Endothelial cell of hepatic sinusoid (primary cell): ENCODE measurements at regions not wholly inside any gene's neighbourhood (a gene's known extent, or its start where the extent isn't known, plus 50 kb on each side); places are given as distances from the start of the nearest gene placed in this dataset.
"Not testable (repeated sequence)": the region's sequence is repeated elsewhere in the genome, so short reads cannot be mapped to it uniquely, and the experiment has no call there.

ENCODE experiments used
- in situ Hi-C: cut with HindIII; loops from 2 replicates; pipeline ENCODE4 v1.10.0; 2017; ENCODE audit warnings: low sequenced_read_pairs

DNA sequence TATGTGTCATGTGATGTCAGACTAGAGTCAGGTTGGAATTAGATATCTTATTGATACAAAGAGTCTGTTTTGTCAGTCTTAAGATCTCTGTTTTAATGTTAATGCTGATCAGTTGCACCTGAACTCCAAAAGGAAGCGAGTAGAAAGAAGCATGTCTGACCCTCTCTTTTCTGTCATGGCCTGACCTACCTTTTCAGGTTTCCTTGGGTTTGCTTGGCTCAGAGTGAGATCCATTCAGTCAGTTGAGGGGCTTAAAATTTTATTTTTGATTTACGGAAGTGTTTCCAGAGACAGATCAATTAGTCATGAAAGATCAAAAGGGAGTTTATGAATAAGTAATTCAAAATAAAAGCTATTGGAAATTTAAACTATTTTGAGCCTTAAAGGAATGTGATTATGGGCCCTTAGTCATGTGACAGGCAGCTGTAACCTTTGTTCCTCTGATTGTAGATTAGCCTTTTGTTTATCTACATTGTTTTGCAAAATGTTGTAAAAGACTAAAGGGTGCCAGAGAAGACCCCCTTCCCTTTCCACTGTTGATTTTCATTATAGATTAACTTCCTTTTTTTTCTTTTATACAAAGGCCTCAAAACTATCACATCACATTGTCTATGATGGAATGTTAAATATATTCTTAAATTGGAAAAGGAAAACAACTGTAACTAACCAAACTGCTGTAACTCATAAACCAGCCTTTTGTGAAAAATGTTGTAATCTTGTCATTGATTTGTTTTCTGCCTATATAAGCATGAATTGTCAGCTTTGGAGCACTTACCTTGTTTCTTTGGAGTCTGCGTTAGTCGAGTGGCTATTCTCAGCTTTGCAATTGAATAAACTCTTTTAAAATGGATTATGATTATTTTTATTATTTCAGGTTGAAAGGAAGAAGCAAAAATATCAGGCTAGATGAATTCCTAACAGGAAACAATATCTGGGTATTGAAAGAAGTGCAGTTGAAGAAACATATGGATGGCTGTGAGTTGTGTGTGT, 195.5 kb upstream of the MBL2 start:
- in situ Hi-C loops, result no loop called here

- in situ Hi-C loops, result no loop called here
These were observed 194.3 kb upstream of the MBL2 start for GRCh38 chr10:52966904-52967303.

GRCh38 chr10:52965938-52966401, 193.4 kb upstream of the MBL2 start:
- in situ Hi-C loops, result no loop called here

- in situ Hi-C loops, result no loop called here
These were observed 192.9 kb upstream of the MBL2 start for GRCh38 chr10:52965509-52965908.

- in situ Hi-C loops, result no loop called here
These were observed 188.7 kb upstream of the MBL2 start for GRCh38 chr10:52961323-52961722.

DNA sequence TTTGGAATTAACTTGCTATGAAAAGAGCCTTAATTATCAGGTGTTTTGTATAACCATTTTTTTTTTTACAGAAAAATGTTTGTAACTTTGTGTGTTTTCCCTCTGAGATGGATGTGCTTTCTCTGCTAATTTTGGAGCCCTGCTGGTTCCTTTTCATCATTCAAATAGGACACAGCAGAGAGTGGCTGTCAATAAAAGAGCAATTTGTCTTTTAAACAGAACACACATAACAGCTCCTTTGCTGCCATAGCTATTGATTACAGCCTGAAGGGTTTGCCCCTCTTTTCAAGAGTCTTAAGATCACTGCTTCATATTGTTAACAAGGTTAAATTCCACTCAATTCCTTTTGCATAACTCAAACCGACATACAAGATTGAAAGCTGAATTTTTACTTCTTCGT, 187.2 kb upstream of the MBL2 start:
- in situ Hi-C loops, result no loop called here

DNA sequence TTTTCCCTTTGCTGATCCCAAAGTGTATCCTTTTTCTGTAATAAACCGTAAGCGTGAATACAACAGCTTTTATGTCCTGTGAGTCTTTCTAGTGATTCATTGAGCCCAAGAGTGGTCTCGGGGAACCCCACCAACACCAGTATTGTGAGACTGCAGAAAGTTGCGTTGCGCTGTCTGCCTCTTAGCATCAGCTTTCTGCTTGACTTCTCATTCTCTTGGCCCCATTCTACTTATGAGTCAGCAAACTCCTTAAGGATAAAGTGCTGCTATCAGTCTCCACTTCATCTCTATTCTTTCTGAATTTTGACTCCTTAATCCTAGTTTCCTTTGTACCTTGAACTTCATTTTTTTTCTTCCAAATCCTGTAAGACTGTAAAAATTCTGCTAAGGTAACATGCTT, 184.3 kb upstream of the MBL2 start:
- in situ Hi-C loops, result no loop called here

- in situ Hi-C loops, result no loop called here
These were observed 183.9 kb upstream of the MBL2 start for GRCh38 chr10:52956461-52956860.

- in situ Hi-C loops, result no loop called here
These were observed 182.8 kb upstream of the MBL2 start for GRCh38 chr10:52955337-52955736.

- in situ Hi-C loops, result no loop called here
These were observed 181.8 kb upstream of the MBL2 start for GRCh38 chr10:52954407-52954806.

- in situ Hi-C loops, result no loop called here
These were observed 179.9 kb upstream of the MBL2 start for GRCh38 chr10:52952391-52953055.

DNA sequence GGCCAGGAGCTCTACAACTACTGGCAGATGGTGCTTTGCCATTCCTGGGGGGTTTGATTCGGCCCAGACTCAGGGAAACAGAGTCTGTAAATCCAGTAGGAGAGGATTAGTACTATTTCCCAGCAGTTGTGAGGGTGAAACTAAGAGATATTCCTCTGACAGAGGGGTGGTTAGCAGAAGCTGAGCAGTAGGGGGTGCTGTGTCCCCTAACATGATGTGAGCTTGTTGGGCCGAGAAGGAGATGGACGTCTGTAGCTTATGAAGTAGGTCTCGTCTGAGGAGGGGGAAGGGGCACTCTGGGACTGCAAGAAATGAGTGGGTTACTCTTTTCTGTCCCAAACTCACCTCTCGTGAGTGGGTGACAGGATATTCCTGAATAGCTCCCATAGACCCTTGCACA, 179.2 kb upstream of the MBL2 start:
- in situ Hi-C loops, result no loop called here

DNA sequence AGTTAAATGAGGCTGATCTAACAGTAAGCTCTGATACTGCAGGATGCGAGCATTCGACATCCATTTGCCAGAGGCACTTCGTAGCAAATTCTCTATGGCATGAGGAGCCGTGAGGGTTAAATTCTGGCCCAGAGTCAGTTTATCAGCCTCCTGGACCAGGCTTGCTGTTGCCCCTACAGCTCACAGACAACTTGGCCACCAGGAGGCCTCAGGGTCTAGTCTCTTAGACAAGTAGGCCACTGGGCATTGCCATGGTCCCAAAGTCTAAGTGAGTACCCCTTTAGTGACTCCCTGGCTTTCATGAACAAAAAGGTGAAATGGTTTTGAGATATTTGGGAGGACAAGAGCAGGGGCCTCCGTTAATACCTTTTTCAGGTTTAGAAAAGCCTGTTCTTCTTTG, 178.0 kb upstream of the MBL2 start:
- in situ Hi-C loops, result no loop called here

GRCh38 chr10:52949899-52950298, 177.3 kb upstream of the MBL2 start:
- in situ Hi-C loops, result no loop called here

- in situ Hi-C loops, result no loop called here
These were observed 173.9 kb upstream of the MBL2 start for GRCh38 chr10:52946486-52946885.

DNA sequence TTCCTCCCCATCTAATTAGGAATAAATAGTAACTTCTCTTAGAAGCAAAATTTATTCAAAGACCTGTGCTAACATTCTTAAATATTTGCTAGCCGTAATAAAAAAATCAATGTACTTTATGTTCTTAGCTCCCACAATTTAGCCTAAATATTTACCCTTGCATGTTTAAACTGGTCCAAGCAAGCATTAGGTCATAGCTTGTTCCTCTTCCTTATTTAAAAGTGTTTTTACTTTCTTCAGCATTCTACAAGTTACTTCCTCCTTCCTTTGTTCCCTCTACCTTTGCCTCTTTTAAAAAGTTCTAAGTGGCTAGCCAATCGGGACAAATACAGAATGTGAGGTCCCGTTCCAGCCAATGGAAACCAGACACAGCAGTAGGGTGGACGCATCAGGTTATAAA, 172.9 kb upstream of the MBL2 start:
- in situ Hi-C loops, result not testable (repeated sequence)

DNA sequence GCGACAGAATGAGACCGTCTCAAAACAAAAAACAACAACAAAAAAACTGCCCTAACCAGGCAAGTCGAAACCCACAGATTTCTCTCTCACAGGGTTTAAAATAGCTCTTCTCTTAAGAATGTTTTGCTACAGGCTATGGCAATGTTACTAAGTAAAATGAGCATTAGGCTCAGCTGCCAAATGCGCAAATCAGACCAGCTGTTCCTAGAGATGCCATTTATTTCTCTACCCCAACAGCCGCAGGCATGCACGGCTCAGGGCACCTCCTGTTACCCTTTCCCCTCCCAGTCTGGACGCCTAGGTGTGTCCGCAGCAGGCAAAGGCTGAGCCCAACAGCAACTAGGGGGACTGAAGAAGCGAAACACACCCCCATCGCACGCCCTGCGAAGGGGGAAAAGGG, 168.3 kb upstream of the MBL2 start:
- in situ Hi-C loops, result no loop called here

DNA sequence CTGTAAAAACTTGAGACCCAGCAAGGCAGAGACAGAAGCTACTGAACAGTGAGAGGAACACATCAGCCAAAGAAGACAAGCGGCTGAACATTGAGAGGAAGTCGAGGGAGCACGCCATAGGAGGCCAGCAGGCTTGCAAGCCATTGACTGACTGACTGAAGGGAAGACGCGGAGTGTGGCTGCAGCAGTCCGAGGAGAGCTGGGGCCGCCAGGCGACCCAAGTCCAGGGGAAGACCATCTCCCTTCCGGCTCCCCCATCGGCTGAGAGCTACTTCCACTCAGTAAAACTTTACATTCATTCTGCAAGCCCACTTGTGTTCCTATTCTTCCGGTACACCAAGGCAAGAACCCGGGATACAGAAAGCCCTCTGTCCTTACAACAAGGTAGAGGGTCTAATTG, 167.3 kb upstream of the MBL2 start:
- in situ Hi-C loops, result no loop called here

GRCh38 chr10:52933748-52934147, 161.2 kb upstream of the MBL2 start:
- in situ Hi-C loops, result no loop called here

DNA sequence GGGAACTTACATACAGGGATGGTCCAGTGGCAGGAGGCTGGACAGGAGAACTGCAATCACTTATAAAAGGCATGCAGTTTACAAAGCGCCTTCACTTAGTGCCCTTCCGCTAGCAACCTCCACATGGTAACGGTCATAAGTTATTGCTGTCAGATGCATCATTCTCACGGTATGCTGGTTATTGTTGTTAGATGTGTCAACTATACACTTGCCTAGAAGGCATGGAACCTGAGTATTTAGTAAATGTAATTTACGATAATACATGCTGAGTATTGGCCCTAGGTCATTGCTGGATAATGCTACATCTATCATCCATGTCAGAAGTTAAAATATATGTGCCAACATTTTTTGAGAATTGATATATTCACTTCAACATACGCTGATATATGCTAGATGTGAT, 155.1 kb upstream of the MBL2 start:
- in situ Hi-C loops, result no loop called here

DNA sequence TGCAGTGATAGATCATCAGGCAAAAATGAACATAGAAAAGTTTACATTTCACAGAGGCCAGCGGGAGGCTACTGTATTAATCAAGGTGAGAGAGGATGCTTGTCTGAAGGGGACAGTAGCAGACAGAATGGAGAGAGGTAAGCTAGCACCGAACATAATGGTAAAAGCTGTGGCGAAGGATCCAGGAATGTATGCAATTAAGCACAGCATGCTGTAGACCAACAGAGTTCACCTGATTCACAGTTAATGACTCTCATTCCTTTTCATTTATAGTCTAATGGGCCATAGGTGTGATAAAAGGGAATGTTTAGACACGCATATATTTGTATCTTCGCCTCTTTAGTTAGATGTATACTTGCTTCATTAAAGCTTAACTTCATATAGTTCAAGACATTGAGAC, 150.9 kb upstream of the MBL2 start:
- in situ Hi-C loops, result no loop called here

DNA sequence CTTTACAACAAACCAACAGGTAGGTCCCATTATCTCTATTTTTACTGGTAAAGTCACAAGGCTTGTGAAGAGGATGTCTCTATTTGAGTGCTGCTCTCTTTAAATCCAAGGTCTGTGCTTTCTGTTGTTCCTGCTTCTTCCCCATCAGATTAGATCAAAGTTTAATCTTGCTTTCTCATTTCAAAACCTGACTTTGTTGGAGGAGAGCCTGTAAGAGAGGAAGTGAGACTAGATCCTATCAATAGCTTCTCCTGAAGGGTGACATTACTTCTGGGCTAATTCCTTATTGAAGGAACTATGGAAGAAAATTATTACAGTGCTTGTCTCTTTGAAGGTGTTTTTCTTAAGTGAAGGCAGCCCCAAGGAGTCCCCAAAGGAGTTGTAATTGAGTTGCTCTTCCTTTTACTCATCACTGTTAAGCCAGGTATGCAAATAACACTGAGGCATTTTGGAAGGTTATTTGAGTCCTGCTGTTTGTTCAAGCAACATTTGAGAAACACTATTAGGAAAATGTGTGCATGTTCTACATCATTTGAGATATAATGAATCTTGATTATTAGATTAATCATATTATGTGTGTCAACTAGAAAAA, 146.2 kb upstream of the MBL2 start:
- in situ Hi-C loops, result no loop called here
